ENCODE measurements at regions not wholly inside any gene's neighbourhood (a gene's known extent, or its start where the extent isn't known, plus 50 kb on each side); places are given as distances from the start of the nearest gene placed in this dataset.

GRCh38 chr13:38535261-38535660, 151.6 kb upstream of the FREM2 start:
- DNase-seq (ENCODE audit: extremely low read depth in 1 of 4, low spot score in 3 of 4) (no peak), FAIRE-seq (no peak), ATAC-seq (no peak)
- H3K4me2 ChIP-seq (ENCODE audit: insufficient read depth, low read length) = no peak overlapping the region
- no peaks in the 10 kb centered on the region for H3K9me3 ChIP-seq (replicated peaks; ENCODE audit: control insufficient read depth, insufficient read depth, low read depth, low read length)
- intact Hi-C loops (cut with micrococcal nuclease) (no loop called here), in situ Hi-C loops (cut with MboI) (no loop called here)
- H3K79me2 ChIP-seq (ENCODE audit: control insufficient read depth, insufficient read depth, low read length) = no peaks in the 10 kb centered on the region
- no peak overlapping the region for H3K27ac ChIP-seq (ENCODE audit: extremely low read depth, low read depth, low read length)
- H3K9ac ChIP-seq (ENCODE audit: insufficient read depth in 1 of 2, low read depth in 2 of 2, low read length in 2 of 2) = no peak overlapping the region
- CTCF ChIA-PET (ENCODE audit: low intra/inter-chr PET ratio) = no interaction called here
- no peaks in the 10 kb centered on the region for H3K36me3 ChIP-seq (ENCODE audit: control insufficient read depth, insufficient read depth, low read length)
- no TSS peak for BruUV-seq (replicated peaks)
- H4K20me1 ChIP-seq (replicated peaks; ENCODE audit: control insufficient read depth, insufficient read depth, low read length) = no peaks in the 10 kb centered on the region
- WGBS (ENCODE audit: insufficient coverage, low coverage, missing lambda C conversion rate) = 1% methylated on average over 7 of the region's 7 CpGs
- no peak overlapping the region for H3K4me3 ChIP-seq
- H3K9me1 ChIP-seq (ENCODE audit: control insufficient read depth, insufficient read depth, low read length) = no peaks in the 10 kb centered on the region
- H2AFZ ChIP-seq (ENCODE audit: low read depth, low read length) = no peak overlapping the region
- H3K4me1 ChIP-seq (replicated peaks in 1 of 2; ENCODE audit: control insufficient read depth in 2 of 2, insufficient read depth in 2 of 2, low read length in 2 of 2) = no peaks in the 10 kb centered on the region
- no peaks in the 10 kb centered on the region for H3K27me3 ChIP-seq (ENCODE audit: control insufficient read depth in 2 of 2, insufficient read depth in 2 of 2, low read length in 2 of 2)
- POLR2A ChIA-PET = no interaction called here
- no peak for TF ChIP-seq CEBPG (CRISPR knock-in tag; IDR thresholded peaks at IDR 0.05)
- TF ChIP-seq CEBPG (tag; conservative IDR thresholded peaks at IDR 0.05 in 1 of 2, IDR thresholded peaks at IDR 0.05 in 1 of 2) = no peak
- TF ChIP-seq, protein P1, sequence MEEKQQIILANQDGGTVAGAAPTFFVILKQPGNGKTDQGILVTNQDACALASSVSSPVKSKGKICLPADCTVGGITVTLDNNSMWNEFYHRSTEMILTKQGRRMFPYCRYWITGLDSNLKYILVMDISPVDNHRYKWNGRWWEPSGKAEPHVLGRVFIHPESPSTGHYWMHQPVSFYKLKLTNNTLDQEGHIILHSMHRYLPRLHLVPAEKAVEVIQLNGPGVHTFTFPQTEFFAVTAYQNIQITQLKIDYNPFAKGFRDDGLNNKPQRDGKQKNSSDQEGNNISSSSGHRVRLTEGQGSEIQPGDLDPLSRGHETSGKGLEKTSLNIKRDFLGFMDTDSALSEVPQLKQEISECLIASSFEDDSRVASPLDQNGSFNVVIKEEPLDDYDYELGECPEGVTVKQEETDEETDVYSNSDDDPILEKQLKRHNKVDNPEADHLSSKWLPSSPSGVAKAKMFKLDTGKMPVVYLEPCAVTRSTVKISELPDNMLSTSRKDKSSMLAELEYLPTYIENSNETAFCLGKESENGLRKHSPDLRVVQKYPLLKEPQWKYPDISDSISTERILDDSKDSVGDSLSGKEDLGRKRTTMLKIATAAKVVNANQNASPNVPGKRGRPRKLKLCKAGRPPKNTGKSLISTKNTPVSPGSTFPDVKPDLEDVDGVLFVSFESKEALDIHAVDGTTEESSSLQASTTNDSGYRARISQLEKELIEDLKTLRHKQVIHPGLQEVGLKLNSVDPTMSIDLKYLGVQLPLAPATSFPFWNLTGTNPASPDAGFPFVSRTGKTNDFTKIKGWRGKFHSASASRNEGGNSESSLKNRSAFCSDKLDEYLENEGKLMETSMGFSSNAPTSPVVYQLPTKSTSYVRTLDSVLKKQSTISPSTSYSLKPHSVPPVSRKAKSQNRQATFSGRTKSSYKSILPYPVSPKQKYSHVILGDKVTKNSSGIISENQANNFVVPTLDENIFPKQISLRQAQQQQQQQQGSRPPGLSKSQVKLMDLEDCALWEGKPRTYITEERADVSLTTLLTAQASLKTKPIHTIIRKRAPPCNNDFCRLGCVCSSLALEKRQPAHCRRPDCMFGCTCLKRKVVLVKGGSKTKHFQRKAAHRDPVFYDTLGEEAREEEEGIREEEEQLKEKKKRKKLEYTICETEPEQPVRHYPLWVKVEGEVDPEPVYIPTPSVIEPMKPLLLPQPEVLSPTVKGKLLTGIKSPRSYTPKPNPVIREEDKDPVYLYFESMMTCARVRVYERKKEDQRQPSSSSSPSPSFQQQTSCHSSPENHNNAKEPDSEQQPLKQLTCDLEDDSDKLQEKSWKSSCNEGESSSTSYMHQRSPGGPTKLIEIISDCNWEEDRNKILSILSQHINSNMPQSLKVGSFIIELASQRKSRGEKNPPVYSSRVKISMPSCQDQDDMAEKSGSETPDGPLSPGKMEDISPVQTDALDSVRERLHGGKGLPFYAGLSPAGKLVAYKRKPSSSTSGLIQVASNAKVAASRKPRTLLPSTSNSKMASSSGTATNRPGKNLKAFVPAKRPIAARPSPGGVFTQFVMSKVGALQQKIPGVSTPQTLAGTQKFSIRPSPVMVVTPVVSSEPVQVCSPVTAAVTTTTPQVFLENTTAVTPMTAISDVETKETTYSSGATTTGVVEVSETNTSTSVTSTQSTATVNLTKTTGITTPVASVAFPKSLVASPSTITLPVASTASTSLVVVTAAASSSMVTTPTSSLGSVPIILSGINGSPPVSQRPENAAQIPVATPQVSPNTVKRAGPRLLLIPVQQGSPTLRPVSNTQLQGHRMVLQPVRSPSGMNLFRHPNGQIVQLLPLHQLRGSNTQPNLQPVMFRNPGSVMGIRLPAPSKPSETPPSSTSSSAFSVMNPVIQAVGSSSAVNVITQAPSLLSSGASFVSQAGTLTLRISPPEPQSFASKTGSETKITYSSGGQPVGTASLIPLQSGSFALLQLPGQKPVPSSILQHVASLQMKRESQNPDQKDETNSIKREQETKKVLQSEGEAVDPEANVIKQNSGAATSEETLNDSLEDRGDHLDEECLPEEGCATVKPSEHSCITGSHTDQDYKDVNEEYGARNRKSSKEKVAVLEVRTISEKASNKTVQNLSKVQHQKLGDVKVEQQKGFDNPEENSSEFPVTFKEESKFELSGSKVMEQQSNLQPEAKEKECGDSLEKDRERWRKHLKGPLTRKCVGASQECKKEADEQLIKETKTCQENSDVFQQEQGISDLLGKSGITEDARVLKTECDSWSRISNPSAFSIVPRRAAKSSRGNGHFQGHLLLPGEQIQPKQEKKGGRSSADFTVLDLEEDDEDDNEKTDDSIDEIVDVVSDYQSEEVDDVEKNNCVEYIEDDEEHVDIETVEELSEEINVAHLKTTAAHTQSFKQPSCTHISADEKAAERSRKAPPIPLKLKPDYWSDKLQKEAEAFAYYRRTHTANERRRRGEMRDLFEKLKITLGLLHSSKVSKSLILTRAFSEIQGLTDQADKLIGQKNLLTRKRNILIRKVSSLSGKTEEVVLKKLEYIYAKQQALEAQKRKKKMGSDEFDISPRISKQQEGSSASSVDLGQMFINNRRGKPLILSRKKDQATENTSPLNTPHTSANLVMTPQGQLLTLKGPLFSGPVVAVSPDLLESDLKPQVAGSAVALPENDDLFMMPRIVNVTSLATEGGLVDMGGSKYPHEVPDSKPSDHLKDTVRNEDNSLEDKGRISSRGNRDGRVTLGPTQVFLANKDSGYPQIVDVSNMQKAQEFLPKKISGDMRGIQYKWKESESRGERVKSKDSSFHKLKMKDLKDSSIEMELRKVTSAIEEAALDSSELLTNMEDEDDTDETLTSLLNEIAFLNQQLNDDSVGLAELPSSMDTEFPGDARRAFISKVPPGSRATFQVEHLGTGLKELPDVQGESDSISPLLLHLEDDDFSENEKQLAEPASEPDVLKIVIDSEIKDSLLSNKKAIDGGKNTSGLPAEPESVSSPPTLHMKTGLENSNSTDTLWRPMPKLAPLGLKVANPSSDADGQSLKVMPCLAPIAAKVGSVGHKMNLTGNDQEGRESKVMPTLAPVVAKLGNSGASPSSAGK (IDR thresholded peaks at IDR 0.05) = no peak
- no peak for TF ChIP-seq EZH2 (IDR thresholded peaks at IDR 0.05; ENCODE audit: borderline replicate concordance, low read depth, low read length)
- TF ChIP-seq CTBP1 (IDR thresholded peaks at IDR 0.05; ENCODE audit: borderline replicate concordance) = no peak
- TF ChIP-seq SMAD1 (IDR thresholded peaks at IDR 0.05; ENCODE audit: low read depth, low read length, partially characterized antibody) = no peak
